ENCODE measurements at regions not wholly inside any gene's neighbourhood (a gene's known extent, or its start where the extent isn't known, plus 50 kb on each side); places are given as distances from the start of the nearest gene placed in this dataset.
"Not testable (repeated sequence)": the region's sequence is repeated elsewhere in the genome, so short reads cannot be mapped to it uniquely, and the experiment has no call there.

DNA sequence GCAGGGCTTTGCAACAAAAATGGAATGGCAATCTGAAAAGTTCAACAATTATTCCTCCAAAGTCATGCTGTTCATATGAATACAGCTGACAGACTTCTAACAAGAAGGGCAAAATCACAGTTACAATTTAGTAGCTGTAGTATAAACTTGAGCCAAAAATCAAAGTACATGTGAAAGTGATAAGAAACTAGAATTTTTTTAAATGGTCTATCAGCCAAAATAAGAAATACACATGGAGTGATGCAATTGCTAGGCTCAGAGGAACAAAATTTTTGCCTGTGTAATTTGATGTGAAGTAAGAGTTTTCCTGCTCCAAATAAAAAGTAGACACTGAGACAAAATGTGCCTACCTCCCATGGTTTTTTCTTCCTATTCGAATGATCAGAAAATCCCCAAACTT lies 167.7 kb upstream of the CDKN3 start:
- peak; percentile 38 for FAIRE-seq

DNA sequence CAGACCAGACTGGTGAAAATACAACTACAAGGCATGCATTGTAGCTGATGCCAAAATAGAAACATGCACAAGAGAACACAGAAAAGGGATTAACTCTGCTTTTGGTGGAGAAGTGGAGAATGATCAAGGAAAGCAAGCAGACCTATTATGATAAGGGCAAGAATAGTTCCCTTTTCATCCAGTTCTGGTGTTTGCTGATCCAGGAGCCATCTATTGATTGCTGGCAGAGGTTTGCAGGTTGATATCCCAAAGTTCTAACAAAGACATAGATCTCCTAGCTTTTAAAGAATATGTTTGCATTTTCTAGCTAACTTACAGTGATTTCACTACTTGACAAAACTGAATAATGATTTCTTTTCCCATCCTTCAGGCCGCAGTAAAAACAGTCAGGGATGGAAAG lies 166.2 kb upstream of the CDKN3 start:
- DNase-seq (ENCODE audit: insufficient read length, low spot score): no peak
- peak; percentile 20 for FAIRE-seq

More for the DNA sequence above, 167.7 kb upstream of the CDKN3 start:
- DNase-seq (ENCODE audit: insufficient read length, low spot score): no peak

DNA sequence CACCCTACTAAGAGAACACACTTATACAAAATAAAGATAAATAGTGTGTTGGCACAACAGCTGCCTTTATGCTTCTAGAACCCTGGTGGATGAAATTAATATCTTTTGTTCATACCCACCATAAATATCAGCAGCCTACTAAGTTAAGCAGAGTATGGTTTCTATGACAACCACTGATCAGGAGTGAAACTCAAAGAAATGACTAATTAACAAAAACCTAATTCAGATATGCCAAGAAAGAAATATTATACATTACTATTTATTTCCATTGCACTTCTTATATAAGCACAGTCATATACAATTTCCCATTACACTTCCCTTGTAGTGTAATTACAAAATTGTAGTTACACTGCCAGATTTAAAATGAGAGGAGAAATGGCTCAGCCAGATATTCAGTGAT lies 164.1 kb upstream of the CDKN3 start:
- no peak for DNase-seq (ENCODE audit: insufficient read length, low spot score)
- no peak for FAIRE-seq

DNA sequence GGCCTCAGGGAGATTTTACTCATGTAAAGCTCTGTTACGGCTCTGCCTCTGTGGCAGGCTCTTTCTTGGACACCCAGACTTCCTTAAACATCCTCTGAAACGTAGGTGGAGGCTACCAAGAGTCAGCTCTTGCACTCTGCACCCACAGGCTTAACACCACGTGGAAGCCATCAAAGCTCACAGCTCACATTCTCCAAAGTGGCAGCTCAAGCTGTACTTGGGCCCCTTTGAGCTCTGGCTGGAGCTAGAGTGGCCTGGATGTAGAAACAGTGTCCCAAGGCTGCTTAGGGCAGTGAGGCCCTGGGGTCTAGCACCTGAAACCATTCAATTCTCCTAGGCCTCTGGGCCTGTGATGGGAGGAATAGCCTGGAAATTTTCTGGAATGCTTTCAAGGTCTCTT lies 155.3 kb upstream of the CDKN3 start:
- peak; percentile 74 for FAIRE-seq
- DNase-seq (ENCODE audit: insufficient read length, low spot score): no peak

DNA sequence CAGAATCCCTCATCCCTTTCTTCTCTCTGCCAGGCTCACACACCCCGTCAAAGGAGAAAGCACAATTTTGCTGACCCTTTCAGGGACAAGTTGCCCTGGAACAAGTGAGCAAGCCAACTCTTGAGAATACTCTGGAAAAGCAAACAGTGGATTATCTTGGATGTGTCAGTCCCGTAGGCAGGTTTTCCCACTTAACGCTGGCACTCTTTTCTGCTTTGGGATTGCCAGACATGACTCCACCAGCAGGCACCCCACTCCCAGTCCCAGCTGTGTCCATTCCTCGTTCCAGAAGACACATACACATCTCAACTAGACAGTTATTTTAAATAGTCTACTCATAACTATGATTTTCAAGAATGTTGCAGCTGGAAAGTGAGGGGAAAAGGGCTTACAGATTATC lies 145.5 kb upstream of the CDKN3 start:
- no peak for FAIRE-seq
- DNase-seq (ENCODE audit: insufficient read length, low spot score): no peak

DNA sequence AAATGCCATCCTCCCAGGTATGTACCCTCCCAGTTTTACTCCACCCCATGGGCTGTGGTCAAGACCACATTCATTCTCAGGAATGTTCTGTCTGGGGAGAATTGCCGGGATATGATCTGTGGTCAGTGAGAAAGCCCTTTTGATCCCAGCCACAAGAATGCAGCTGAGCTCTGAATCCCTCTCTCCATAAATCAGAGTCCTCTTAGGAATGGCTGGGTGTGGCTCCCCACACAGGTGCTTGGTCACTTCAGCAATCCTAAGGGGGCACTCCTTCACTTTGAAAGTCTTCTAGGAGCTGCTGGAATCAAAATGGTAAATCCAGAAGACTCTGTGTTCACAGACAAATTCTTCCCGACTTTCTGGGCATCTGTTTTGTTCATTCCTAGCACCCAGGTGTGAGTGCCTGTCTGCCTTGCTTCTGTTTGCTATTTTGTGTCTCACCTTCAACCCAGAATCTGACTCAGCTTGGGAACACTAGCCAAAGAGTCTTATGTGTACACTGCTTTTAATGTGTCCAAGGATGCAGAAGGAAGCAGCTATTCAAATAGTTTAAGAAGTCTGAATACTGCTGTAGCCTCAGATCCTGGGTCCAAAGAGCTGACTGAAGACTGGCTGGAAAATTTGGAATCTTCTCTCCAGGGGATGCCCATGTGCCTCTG lies 144.6 kb upstream of the CDKN3 start:
- DNase-seq (ENCODE audit: insufficient read length, low spot score) (peak; percentile 84), FAIRE-seq (peak; percentile 97)

DNA sequence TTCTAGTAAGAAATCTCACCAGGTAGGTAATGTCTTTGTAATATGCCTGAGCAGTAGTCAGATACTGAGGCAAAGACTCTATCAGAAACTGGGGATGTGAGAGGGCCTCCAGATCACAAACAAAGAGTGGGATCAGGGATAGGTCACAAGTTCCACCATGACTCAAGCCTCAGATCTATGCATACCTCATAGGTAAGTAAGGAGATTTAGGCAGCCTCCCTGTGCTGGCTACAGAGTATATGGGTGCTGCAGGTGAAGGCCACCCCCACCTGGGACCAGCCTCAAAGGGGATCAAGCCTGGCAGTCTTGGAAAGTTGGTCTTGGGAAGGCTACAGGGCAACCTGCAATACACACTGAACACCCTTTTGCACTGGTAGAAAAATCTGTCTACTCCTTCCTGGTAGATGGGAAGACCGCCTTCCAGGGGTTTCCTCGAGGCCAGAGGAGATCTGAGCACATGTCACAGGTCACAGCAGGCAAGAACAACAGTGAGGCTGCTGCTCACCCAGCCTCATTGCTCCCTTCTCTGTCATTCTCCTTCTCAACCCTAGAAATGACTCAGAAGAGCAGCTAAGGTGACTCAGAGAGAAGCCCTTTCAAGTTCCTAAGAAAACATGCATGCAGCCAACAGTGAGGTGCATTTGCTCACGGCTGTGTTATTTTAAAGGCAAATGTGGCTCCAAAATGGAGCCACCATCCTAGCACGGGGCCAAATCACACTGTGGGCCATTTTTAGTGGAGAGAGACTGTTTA lies 143.4 kb upstream of the CDKN3 start:
- FAIRE-seq (peak; percentile 80), DNase-seq (ENCODE audit: insufficient read length, low spot score) (peak; percentile 71)

DNA sequence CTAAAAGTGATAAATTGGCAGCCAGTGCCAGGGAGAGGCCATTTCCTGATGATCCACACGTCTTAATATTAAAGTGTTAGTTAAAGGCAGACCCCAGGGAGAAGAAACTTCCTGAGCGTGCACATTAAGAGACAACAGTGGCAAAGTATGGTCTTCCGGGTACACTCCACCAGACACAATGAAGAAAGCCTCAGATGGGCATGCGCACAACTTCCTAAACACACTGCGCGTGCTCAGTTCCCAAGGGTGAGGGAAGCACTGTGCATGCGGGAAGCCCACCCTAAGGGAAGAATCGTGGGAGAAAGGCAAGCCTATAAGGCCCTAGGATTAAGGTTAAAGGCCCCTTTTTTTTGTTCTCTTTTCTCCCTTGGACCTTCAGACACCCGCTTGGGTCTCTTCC lies 140.7 kb upstream of the CDKN3 start:
- DNase-seq (ENCODE audit: insufficient read length, low spot score): no peak
- no peak for FAIRE-seq

DNA sequence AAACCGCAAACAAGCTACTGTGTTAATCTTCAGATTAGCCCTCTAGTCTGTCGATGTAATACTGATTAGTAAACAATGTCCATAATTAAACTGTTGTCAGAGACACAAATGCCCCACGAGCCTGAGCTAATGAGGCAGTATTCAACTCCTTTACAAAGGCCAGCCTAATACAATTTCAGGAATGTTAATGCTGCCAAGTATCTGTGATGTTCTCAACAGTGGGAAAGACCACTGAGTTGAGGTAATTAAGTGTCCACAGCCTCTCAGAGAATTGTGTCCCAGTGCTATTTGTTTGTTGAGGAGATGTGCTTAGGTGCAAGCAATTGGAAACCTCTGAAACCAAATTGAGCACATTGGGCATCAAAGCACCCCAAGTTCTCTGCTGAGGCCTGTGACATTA lies 139.4 kb upstream of the CDKN3 start:
- FAIRE-seq: peak; percentile 59

DNA sequence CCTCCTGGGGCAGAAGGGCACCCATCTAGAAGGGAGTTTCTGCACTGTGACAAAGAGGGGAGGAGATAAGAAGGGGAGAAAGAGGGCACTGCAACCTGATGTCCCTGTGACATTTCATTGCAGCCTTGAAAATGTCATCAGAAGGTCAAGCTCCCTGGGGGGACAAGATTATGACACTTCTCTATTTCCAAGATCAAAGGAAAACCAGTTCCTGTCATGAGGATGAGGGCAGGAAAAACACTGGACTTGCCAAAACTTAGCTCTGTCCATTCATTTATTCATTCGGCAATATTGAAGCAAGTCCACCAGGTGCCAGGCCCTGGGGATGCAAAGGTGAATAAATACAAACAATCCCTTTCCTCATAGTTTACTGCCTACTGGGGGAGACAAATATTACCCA lies 138.4 kb upstream of the CDKN3 start:
- DNase-seq (ENCODE audit: insufficient read length, low spot score) (no peak), FAIRE-seq (no peak)

More for the DNA sequence above, 139.4 kb upstream of the CDKN3 start:
- no peak for DNase-seq (ENCODE audit: insufficient read length, low spot score)

DNA sequence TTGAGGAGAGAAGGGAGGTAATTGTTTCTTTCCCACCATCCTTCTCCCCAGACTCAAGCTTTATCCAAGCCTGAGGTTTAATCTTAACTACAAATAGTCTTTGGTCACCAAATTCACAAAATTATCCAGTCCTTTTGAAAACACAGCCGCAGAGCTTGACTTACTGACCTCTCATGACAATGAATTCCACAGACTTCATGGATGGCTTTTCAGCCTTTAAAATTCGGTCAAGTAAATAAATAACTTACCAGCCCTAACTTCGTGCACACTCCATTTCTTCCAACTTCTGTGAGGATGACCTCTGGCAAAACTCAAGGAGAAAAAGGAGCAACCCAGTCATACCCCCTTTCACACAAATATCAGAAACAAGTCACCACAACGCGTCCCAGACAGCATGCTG lies 137.0 kb upstream of the CDKN3 start:
- no peak for DNase-seq (ENCODE audit: insufficient read length, low spot score)
- no peak for FAIRE-seq

DNA sequence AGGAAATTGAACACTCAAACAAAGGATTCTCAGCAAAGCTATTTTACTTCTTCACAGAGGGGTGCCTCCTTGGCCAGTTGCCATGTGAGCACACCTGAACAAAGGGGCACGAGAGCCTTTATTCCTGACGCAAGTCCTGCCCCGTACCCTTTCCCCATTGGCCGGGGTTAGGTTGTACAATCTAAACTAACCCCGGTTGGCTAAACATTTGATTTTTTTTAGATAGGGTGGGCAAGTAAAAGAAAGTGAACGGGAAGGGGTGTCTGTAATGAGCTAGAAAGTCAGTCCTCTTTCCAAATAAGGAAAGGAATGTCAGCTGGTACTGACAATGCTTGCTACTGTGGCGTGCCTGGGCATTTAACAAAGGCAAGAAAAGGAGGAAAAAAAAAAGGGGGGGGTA lies 135.5 kb upstream of the CDKN3 start:
- FAIRE-seq (no peak), DNase-seq (ENCODE audit: insufficient read length, low spot score) (no peak)

DNA sequence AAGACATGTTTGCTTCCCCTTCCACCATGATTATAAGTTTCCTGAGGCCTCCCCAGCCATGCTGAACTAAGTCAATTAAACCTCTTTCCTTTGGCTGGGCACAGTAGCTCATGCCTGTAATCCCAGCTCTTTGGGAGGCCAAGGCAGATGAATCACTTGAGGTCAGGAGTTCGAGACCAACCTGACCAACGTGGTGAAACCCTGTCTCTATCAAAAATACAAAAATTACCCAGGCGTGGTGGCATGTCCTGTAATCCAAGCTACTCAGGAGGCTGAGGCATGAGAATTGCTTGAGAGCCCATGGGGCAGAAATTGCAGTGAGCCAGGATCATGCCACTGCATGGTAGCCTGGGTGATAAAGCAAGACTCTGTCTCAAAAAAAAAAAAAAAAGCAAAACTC lies 130.2 kb upstream of the CDKN3 start:
- DNase-seq (ENCODE audit: insufficient read length, low spot score); FAIRE-seq: not testable (repeated sequence)

DNA sequence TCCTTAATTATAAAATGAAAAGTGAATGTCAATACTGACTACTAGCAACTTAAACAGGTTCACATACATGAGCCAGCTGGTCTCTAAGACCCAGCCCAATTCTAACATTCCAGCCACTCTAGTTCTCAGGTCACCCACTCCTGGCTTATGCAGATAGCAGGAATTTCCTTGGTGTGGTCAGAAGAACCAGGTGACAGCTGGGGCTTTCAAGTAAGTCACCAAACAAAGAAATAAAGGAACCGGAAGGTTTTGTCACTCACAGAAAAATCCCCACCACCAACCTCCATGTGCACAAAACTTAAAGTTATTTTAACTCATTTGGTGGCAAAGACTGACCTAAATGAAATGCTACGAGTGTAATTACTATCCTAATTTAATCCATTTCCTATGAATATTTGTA lies 129.6 kb upstream of the CDKN3 start:
- DNase-seq (ENCODE audit: insufficient read length, low spot score) (no peak), FAIRE-seq (no peak)

DNA sequence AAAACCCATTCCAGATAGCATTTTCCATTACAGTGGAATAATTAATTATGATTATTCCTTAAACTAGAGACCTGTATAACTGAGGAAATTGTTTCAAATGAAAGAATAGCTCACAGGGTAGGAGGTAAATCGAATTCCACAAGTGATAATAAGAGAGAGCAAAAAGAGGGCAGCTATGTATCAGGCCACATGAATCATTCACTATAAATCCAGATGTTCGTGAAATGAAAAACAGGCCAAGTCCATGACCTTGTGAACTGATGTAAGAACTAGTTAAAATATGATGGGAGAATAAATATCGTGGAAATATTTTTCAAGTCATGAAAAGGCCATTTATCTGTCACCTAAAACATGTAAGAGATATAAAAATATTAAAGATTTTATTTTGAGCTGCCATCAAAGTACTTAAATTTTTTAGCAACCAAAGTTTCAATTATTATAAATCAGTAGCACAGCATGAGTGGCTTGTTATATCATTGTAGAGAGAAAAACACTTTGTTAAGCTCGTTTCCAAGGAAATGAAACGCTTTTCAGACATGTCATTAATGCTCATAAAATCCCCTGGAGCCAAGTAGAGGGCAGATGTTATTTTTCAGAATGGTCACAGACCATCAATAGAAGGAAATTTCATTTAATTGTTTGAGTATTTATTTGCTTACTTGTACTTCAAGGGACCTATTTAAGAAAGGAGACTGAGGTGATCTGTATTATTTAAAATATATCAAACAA lies 120.6 kb upstream of the CDKN3 start:
- DNase-seq (ENCODE audit: insufficient read length, low spot score): no peak

DNA sequence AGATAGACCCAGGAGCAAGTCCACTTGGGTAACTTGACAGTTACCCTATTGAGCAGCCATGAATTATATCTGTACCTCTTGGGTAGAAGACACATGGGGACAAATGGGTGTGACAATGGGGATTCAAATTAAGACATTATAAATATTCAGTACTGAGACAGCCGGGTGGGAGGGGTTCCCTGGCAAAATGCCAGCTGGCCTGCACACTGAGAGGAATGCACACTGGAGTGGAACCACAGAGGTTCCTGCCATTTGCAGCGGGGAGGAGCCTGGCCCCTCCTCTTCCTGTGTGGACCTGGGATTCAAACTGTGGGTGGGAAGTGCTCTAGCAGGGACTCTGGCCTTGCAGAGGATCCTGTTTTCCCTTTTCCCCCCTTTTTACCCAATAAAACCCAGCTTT lies 118.7 kb upstream of the CDKN3 start:
- DNase-seq (ENCODE audit: insufficient read length, low spot score) (no peak), FAIRE-seq (no peak)

More for the DNA sequence above, 120.6 kb upstream of the CDKN3 start:
- no peak for FAIRE-seq

DNA sequence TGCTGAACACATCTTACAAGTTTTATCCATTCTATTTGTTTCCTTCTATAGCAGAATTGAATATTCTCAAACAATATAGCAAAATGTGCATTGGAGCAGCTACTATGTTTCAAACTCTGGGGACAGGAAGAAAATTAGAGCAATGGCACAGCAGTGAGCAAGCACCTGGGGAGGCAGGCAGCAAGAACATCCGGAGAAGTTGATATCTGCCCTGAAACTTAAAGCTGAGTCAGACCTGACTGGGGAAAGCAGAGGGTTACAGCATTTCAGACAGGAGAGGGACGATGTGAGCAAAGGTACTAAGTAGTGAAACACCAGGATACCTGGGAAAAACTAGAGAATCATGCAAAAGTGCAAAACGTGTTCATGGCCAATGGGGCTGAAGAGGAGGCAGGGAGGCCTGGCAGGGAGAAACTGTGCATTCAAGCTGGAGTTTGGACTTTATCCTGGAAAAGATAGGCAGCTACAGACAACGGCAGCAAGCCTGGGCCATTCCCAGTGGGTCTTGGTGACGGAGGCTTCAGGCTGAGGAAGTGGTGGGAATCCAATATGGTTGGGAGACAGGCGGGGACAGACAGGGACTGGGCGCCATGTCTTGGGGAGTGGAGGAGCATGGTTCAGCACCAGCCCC lies 118.0 kb upstream of the CDKN3 start:
- DNase-seq (ENCODE audit: insufficient read length, low spot score) (no peak), FAIRE-seq (peak; percentile 58)

DNA sequence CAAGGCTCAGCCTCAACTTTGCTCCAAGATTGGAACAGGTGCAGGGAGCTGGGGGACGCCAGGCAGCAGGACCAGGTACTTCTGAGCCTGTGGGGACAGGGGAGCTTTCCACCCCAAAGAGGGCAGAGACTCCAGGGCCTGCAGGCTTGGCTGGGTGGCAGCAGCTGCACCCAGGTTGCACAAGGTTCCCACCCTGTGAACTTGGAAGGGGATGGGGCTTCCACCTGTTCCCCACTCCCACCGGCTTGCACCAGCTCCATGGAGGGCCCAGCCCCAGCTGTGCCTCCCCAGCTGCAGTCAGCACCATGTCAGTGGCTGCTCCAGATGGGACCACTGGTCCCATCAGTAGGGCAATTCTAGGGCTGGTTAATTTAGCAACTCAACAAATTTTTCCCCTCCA lies 114.0 kb upstream of the CDKN3 start:
- peak; percentile 79 for FAIRE-seq
- no peak for DNase-seq (ENCODE audit: insufficient read length, low spot score)

DNA sequence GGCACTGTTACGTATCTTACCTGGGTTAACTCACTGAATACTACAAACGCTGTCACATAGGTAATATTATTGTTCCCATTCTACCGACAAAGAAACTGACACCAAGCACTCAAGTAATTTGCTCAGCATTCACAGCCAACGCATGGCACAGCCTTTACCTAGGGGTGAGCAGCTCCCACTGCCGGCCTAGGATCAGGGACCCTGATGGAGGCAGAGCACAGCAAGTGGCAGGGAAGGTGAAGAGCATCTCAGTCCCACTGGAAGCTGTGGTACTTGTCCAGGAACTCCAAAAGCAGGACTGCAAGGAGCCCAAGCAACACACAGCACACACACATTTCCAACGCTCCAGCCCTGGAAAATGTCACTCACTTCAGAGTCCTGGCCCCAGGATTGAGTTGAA lies 111.8 kb upstream of the CDKN3 start:
- FAIRE-seq (peak; percentile 80), DNase-seq (ENCODE audit: insufficient read length, low spot score) (no peak)

DNA sequence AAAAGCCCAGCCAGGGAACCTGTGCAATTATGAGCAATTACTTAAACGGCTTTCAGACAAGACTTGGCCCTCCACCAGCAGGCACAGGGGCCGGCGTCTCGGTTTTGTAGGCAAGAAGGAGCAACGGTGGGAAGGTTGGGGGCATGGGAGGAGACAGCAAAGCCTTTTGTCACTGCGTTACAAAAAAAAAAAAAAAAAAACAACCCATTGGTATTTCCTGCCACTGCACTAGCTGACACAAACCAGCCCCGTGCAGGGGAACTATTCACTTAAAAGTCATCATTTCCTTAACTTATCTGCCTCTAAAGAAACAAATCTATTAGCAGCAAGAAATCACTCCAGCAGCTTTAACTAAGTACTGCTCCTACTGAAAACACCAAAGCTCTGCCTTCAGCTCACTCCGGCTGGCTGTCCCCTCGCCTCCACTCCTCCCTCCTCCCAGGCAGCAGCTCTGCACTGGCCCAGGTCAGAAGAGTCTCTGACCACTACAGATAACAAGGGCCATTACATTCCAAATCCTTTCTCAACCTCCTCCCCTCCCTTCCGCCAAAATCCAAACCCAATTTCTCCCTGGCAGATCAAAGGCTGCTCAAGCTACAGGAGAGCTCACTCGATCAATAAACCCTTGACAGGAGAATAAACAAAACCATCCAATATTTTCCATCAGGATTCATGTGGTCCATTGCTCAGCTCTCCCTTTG lies 105.2 kb upstream of the CDKN3 start:
- no peak for FAIRE-seq
- no peak for DNase-seq (ENCODE audit: insufficient read length, low spot score)

DNA sequence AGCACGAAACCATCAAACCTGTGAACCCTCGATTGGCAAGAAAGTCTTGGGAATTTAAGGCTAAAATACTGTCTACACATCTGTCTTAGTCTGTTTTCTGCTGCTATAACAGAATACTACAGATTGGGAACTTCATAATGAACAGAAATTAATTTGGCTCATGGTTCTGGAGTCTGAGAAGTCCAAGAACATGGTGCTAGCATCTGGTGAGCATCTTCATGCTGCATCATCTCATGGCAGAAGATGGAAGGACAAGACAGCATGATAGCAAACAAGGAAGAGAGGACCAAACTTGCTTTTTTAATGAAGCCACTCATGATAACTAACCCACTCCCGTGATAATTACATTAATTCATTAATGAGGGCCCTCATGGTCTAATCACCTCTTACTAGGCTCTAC lies 102.0 kb upstream of the CDKN3 start:
- DNase-seq (ENCODE audit: insufficient read length, low spot score) (no peak), FAIRE-seq (no peak)

All from HTR-8/SVneo (cell line).